GM12878 (cell line): ENCODE measurements at regions not wholly inside any gene's neighbourhood (a gene's known extent, or its start where the extent isn't known, plus 50 kb on each side); places are given as distances from the start of the nearest gene placed in this dataset.

Source experiments
- NFYB ChIP-seq: IDR thresholded peaks from 2 replicates; pipeline ENCODE4 v1.6.1; 2011; ENCODE audit warnings: low read depth, mild to moderate bottlenecking, low read length, improper control_type of control experiment, moderate library complexity; ENCODE audit not compliant: insufficient read depth
- RCOR1 ChIP-seq: conservative IDR thresholded peaks from 2 replicates; pipeline ENCODE4 v1.6.1; 2012; ENCODE audit warnings: low read depth, low read length, improper control_type of control experiment

GRCh38 chr1:234696148-234696576 is 86.2 kb upstream of the IRF2BP2 start:
- no peak for TF ChIP-seq RCOR1
- TF ChIP-seq NFYB, result no peak
